ENCODE measurements at regions not wholly inside any gene's neighbourhood (a gene's known extent, or its start where the extent isn't known, plus 50 kb on each side); places are given as distances from the start of the nearest gene placed in this dataset.

DNA sequence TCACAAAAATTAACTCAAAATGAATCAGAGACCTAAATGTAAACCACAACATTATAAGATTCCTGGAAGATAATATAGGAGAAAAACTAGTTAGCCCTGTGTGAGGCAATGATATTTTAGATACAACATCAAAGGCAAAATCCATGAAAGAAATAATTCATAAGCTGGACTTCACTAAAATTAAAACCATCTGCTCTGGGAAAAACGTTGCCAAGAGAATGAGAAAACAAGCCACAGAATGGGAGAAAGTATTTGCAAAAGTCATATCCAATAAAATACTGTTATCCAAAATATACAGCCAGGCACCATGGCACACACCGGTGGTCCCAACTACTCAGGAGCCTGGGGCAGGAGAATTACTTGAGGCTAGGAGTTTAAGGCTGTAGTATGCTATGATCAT lies 70.3 kb downstream of the SYF2 start:
- Histone ChIP-seq H3K27me3 (replicated peaks in 1 of 7) (no peaks in the 10 kb centered on the region), H3K27ac (no peak overlapping the region), H3K9me3 (peaks cover 0 to 10% (median 5%) of the 10 kb centered on the region in 8 donors), H3K36me3 (no peaks in the 10 kb centered on the region), H3K4me3 (no peak overlapping the region), H3K4me1 (no peaks in the 10 kb centered on the region)
- no peak for TF ChIP-seq POLR2AphosphoS5 (IDR thresholded peaks at IDR 0.05)
- no peak for TF ChIP-seq POLR2A (IDR thresholded peaks at IDR 0.05)
- TF ChIP-seq, protein P1, sequence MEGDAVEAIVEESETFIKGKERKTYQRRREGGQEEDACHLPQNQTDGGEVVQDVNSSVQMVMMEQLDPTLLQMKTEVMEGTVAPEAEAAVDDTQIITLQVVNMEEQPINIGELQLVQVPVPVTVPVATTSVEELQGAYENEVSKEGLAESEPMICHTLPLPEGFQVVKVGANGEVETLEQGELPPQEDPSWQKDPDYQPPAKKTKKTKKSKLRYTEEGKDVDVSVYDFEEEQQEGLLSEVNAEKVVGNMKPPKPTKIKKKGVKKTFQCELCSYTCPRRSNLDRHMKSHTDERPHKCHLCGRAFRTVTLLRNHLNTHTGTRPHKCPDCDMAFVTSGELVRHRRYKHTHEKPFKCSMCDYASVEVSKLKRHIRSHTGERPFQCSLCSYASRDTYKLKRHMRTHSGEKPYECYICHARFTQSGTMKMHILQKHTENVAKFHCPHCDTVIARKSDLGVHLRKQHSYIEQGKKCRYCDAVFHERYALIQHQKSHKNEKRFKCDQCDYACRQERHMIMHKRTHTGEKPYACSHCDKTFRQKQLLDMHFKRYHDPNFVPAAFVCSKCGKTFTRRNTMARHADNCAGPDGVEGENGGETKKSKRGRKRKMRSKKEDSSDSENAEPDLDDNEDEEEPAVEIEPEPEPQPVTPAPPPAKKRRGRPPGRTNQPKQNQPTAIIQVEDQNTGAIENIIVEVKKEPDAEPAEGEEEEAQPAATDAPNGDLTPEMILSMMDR (IDR thresholded peaks at IDR 0.05 in 8 of 11, conservative IDR thresholded peaks at IDR 0.05 in 3 of 11): no peak
- 9 to 40% (median 16%) methylated on average over 2 of the region's 2 CpGs for WGBS, 5 donors
- no peak for DNase-seq
- intact Hi-C loops (cut with DNase I; ENCODE audit: low total_unique reads): no loop called here

DNA sequence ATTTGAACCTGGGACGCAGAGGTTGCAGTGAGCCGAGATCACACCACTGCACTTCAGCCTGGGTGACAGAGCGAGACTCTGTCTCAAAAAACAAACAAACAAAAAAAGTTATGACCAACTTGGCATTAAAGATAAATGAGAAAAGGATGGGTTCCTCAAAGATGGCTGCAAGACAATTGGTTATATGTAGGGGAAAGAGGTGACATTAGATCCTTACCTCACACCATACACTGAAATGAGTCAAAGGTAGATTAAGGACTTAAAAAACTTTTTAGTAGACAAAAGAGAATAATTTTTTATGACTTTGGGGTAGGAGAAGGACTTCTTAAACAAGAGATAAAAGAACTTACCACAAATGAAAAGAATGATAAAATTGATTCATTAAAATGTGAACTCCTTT lies 74.5 kb downstream of the SYF2 start:
- no peaks in the 10 kb centered on the region for H3K4me1 ChIP-seq
- intact Hi-C loops (cut with DNase I; ENCODE audit: low total_unique reads): no loop called here
- WGBS, 5 donors: 88 to 97% (median 96%) methylated on average over 3 of the region's 3 CpGs
- no peaks in the 10 kb centered on the region for H3K36me3 ChIP-seq
- H3K4me3 ChIP-seq: no peak overlapping the region
- TF ChIP-seq, protein P1 (IDR thresholded peaks at IDR 0.05 in 8 of 11, conservative IDR thresholded peaks at IDR 0.05 in 3 of 11): no peak
- no peak for TF ChIP-seq POLR2AphosphoS5 (IDR thresholded peaks at IDR 0.05)
- TF ChIP-seq POLR2A (IDR thresholded peaks at IDR 0.05): no peak
- H3K27me3 ChIP-seq (replicated peaks in 1 of 7): peaks cover 0 to 11% (median 0%) of the 10 kb centered on the region in 7 donors
- no peak for DNase-seq
- H3K27ac ChIP-seq: no peak overlapping the region
- H3K9me3 ChIP-seq: peaks cover 0 to 10% (median 7%) of the 10 kb centered on the region in 8 donors

DNA sequence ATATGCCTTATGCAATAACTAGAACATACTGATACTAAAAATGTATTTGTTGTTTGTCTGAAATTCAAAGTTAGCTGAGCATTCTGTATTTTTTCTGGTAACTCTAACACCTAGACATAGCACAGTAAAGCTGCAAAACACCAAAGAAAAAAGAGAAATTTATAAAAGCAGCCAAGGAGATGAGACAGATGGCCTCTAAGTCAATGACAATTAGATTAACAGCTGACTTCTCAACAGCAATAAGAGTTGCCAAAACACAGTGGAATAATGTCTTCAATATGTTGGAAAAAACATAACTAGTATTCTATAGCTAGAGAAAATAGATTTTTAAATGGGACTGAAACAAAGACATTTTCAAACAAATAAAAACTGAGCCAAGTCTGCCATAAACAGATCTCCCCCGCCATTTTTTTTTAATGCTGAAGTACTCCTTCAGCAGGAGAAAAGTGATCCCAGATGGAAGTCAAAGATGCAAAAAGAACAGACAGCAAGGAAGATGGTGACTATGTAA lies 81.3 kb downstream of the SYF2 start:
- 80 to 100% (median 94%) methylated on average over 1 of the region's 1 CpG for WGBS, 5 donors
- H3K36me3 ChIP-seq: no peaks in the 10 kb centered on the region
- H3K4me1 ChIP-seq: peaks cover 0 to 1% (median 0%) of the 10 kb centered on the region in 6 donors
- peaks cover 0 to 3% (median 0%) of the 10 kb centered on the region in 8 donors for H3K9me3 ChIP-seq
- TF ChIP-seq, protein P1 (IDR thresholded peaks at IDR 0.05 in 8 of 11, conservative IDR thresholded peaks at IDR 0.05 in 3 of 11): no peak
- TF ChIP-seq POLR2AphosphoS5 (IDR thresholded peaks at IDR 0.05): no peak
- no peak for TF ChIP-seq POLR2A (IDR thresholded peaks at IDR 0.05)
- H3K27ac ChIP-seq: no peak overlapping the region
- intact Hi-C loops (cut with DNase I; ENCODE audit: low total_unique reads): no loop called here
- no peak overlapping the region for H3K4me3 ChIP-seq
- H3K27me3 ChIP-seq (replicated peaks in 1 of 7): peaks cover 0 to 59% (median 6%) of the 10 kb centered on the region in 7 donors
- DNase-seq: no peak

DNA sequence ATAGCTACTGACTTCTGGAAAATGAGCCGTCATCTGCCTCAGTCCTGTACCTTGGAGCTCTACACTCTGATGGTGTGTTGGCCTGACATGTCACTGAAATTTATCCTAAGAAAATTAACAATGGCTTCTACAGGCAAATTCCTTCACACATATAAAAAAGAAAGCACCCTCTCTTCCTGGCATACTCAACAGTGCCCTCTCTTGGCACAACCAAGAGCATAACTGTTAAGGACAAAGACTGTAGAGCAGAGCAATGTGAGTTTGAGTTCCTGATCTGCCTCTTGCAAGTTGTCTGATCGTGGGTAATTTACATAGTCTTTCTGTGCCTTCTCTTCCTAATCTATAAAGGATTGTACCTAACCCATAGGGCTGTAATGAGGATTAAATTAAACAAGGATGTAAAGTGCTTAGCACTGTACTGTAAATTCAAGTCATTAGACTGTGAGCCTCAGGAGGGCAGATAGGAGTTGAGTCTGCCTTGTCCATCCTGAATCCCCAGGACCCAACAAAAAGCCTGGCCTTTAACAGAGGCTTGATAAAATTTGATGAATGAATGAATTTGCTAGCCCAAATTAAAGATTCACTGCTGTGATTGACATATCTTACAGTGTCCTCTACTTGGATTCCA lies 83.5 kb downstream of the SYF2 start:
- TF ChIP-seq POLR2AphosphoS5 (IDR thresholded peaks at IDR 0.05): no peak
- TF ChIP-seq POLR2A (IDR thresholded peaks at IDR 0.05): no peak
- TF ChIP-seq, protein P1 (IDR thresholded peaks at IDR 0.05 in 8 of 11, conservative IDR thresholded peaks at IDR 0.05 in 3 of 11): peak in 9 of 11 experiments; percentile 13 to 56 (median 30)
- Histone ChIP-seq H3K36me3 (no peaks in the 10 kb centered on the region), H3K9me3 (no peaks in the 10 kb centered on the region), H3K4me3 (no peak overlapping the region), H3K27me3 (replicated peaks in 1 of 7) (peaks cover 0 to 63% (median 6%) of the 10 kb centered on the region in 7 donors), H3K27ac (no peak overlapping the region), H3K4me1 (peaks cover 0 to 8% (median 0%) of the 10 kb centered on the region in 6 donors)
- no peak for DNase-seq
- WGBS, 5 donors: 40 to 51% (median 49%) methylated on average over 2 of the region's 2 CpGs
- intact Hi-C loops (cut with DNase I; ENCODE audit: low total_unique reads): no loop called here

Data from spleen (tissue), 11 donors.